ENCODE measurements at regions not wholly inside any gene's neighbourhood (a gene's known extent, or its start where the extent isn't known, plus 50 kb on each side); places are given as distances from the start of the nearest gene placed in this dataset.

DNA sequence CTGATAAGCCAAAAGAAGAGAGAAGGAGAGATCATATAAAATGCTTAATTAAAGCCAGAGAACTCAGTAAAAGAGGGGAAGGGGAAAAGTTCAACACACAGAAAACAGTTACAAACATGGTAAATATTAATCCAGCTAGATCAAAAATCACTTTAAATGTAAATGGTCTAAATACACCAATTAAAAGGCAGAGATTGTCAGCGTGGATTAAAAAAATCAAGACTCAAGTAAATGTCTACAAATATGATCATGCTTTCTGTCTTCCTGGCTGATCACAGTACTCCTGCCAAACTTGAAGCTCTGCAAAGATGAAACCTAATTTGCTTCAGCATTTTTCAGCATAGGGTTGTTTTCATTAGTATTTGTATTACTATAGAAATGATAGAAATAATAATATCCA, 54.6 kb upstream of the RNF32 start:
- TF ChIP-seq, protein P1, sequence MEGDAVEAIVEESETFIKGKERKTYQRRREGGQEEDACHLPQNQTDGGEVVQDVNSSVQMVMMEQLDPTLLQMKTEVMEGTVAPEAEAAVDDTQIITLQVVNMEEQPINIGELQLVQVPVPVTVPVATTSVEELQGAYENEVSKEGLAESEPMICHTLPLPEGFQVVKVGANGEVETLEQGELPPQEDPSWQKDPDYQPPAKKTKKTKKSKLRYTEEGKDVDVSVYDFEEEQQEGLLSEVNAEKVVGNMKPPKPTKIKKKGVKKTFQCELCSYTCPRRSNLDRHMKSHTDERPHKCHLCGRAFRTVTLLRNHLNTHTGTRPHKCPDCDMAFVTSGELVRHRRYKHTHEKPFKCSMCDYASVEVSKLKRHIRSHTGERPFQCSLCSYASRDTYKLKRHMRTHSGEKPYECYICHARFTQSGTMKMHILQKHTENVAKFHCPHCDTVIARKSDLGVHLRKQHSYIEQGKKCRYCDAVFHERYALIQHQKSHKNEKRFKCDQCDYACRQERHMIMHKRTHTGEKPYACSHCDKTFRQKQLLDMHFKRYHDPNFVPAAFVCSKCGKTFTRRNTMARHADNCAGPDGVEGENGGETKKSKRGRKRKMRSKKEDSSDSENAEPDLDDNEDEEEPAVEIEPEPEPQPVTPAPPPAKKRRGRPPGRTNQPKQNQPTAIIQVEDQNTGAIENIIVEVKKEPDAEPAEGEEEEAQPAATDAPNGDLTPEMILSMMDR (conservative IDR thresholded peaks at IDR 0.05; ENCODE audit: low read depth, low read length): no peak
- no peak for TF ChIP-seq EZH2 (IDR thresholded peaks at IDR 0.05; ENCODE audit: borderline replicate concordance, low read depth, low read length, poor library complexity, severe bottlenecking)
